ENCODE measurements at regions not wholly inside any gene's neighbourhood (a gene's known extent, or its start where the extent isn't known, plus 50 kb on each side); places are given as distances from the start of the nearest gene placed in this dataset.
"Not testable (repeated sequence)": the region's sequence is repeated elsewhere in the genome, so short reads cannot be mapped to it uniquely, and the experiment has no call there.

DNA sequence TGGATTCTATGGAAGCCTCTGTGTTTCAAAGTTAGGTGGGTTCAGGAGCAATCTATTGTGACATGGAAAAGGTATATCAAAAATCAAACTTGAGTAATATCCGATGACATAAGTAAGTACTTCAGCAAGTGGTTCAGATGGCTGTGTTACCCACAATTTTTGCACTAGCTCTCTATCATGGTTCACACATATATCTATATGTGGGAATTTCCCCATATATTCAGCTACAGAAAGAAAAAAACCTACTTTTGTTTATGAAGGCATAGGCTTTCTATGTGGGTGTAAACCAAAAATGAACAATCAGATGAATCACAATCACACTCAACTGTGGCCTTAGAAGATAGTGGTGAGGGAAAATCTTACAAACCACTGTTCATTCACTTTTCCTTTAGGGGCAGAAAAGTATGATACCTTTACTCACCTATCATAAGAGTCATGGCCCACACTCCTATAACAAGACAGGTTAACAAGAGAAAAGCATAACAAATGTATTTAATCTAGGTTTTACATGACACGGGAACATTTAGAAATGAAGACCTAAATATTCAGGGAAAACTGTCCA lies 449.6 kb upstream of the HTR1E start:
- Histone ChIP-seq H3K4me3 (ENCODE audit: low read length in 2 of 2) (no peak overlapping the region), H3K9me3 (ENCODE audit: control insufficient read depth in 2 of 2, low read length in 2 of 2) (no peaks in the 10 kb centered on the region), H3K9ac (ENCODE audit: low read length in 2 of 2) (no peak overlapping the region), H3K4me1 (ENCODE audit: control insufficient read depth, insufficient read depth, low read length) (no peaks in the 10 kb centered on the region), H3K27ac (ENCODE audit: low read length) (no peak overlapping the region), H3K27me3 (ENCODE audit: control insufficient read depth in 1 of 2, insufficient read depth in 2 of 2, low read length in 2 of 2) (no peaks in the 10 kb centered on the region), H3K36me3 (ENCODE audit: control insufficient read depth in 2 of 2, insufficient read depth in 2 of 2, low read length in 2 of 2) (no peaks in the 10 kb centered on the region)

DNA sequence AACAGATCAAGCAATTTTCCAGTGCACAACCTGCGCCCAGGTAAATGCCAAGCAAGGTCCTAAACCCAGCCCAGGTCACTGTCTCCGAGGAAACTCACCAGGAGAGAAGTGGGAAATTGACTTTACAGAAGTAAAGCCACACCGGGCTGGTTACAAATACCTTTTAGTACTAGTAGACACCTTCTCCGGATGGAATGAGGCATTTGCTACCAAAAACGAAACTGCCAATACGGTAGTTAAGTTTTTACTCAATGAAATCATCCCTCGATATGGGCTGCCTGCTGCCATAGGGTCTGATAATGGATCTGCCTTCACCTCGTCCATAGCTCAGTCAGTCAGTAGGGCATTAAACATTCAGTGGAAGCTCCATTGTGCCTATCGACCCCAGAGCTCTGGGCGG lies 459.0 kb upstream of the HTR1E start:
- H3K27me3 ChIP-seq (ENCODE audit: control insufficient read depth in 1 of 2, insufficient read depth in 2 of 2, low read length in 2 of 2); H3K4me3 ChIP-seq (ENCODE audit: low read length in 2 of 2); H3K27ac ChIP-seq (ENCODE audit: low read length); H3K9me3 ChIP-seq (ENCODE audit: control insufficient read depth in 2 of 2, low read length in 2 of 2); H3K4me1 ChIP-seq (ENCODE audit: control insufficient read depth, insufficient read depth, low read length); H3K9ac ChIP-seq (ENCODE audit: low read length in 2 of 2); H3K36me3 ChIP-seq (ENCODE audit: control insufficient read depth in 2 of 2, insufficient read depth in 2 of 2, low read length in 2 of 2): not testable (repeated sequence)

DNA sequence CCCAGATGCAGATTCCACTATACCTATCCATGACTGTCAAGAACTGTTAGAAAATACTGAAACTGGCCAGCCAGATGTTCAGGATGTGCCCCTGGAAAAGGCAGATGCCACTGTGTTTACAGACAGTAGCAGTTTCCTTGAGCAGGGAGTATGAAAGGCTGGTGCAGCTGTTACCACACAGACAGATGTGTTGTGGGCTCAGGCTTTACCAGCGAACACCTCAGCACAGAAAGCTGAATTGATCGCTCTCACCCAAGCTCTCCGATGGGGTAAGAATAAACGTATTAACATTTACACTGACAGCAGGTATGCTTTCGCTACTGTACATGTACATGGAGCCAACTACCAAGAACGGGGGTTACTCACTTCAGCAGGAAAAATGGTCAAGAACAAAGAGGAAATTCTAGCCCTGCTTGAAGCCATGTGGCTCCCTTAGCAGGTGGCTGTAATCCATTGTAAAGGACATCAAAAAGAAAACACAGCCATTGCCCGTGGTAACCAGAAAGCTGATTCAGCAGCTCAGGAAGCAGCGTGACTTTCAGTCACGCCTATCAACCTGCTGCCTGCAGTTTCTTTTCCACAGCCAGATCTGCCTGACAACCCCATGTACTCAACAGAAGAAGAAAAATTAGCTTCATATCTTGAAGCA lies 459.7 kb upstream of the HTR1E start:
- Histone ChIP-seq H3K4me1 (ENCODE audit: control insufficient read depth, insufficient read depth, low read length) (no peaks in the 10 kb centered on the region), H3K27ac (ENCODE audit: low read length) (no peak overlapping the region), H3K27me3 (ENCODE audit: control insufficient read depth in 1 of 2, insufficient read depth in 2 of 2, low read length in 2 of 2) (no peaks in the 10 kb centered on the region), H3K36me3 (ENCODE audit: control insufficient read depth in 2 of 2, insufficient read depth in 2 of 2, low read length in 2 of 2) (no peaks in the 10 kb centered on the region), H3K9ac (ENCODE audit: low read length in 2 of 2) (no peak overlapping the region), H3K9me3 (ENCODE audit: control insufficient read depth in 2 of 2, low read length in 2 of 2) (no peaks in the 10 kb centered on the region), H3K4me3 (ENCODE audit: low read length in 2 of 2) (no peak overlapping the region)

DNA sequence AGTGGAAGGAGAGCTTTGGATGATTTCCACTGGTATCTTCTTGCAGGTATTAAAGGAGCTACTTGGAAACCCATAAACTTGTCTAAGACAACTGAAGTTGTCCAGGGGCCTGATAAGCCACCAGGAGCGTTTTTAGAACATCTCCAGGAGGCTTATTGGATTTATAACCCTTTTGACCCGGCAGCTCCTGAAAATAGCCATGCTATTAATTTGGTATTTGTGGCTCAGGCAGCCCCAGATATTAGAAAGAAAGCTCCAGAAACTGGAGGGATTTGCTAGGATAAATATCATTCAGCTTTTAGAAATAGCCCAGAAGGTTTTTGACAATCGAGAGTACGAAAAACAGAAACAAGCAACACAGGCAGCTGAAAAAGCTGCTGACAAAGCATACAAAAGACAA lies 461.0 kb upstream of the HTR1E start:
- Histone ChIP-seq H3K4me1 (ENCODE audit: control insufficient read depth, insufficient read depth, low read length) (no peaks in the 10 kb centered on the region), H3K9ac (ENCODE audit: low read length in 2 of 2) (no peak overlapping the region), H3K36me3 (ENCODE audit: control insufficient read depth in 2 of 2, insufficient read depth in 2 of 2, low read length in 2 of 2) (no peaks in the 10 kb centered on the region)

DNA sequence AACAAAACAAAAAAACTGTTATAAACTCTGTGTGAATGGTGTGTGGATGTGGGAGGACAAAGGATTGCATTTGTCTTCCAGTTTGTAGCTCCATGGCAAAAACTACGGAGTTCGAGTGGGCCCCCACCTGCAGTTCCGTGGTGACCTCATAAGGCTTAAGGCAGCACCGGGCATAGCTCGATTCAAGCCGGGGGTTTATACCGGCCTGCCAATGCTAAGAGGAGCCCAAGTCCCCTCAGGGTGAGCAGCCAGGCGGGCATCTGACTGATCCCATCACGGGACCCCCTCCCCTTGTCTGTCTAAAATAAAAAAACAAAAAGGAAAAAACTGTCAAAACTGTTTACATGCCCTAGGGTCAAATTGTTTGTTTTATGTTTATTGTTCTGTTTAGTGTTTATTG lies 463.2 kb upstream of the HTR1E start:
- no peaks in the 10 kb centered on the region for H3K36me3 ChIP-seq (ENCODE audit: control insufficient read depth in 2 of 2, insufficient read depth in 2 of 2, low read length in 2 of 2)

More for the DNA sequence above, 461.0 kb upstream of the HTR1E start:
- H3K9me3 ChIP-seq (ENCODE audit: control insufficient read depth in 2 of 2, low read length in 2 of 2), result no peaks in the 10 kb centered on the region
- H3K27me3 ChIP-seq (ENCODE audit: control insufficient read depth in 1 of 2, insufficient read depth in 2 of 2, low read length in 2 of 2), result no peaks in the 10 kb centered on the region
- no peak overlapping the region for H3K27ac ChIP-seq (ENCODE audit: low read length)
- H3K4me3 ChIP-seq (ENCODE audit: low read length in 2 of 2), result no peak overlapping the region

DNA sequence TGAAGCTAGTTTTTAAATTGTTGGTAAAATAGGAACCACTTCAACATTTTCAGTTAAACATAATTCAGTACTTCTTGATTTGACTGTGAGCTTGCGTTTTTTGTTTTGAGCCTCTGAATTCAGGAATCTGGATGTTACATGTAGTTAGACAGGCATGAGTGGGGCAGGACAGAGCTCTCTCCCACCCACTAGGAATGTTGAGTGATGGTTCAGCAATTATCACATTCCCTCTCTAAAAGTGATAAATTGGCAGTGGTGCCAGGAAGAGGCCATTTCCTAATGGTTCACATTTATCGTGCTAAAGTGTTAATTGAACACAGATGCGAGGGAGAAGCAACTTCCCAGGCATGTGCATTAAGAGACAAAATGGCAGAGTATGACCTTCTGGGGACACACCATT lies 465.5 kb upstream of the HTR1E start:
- H3K4me3 ChIP-seq (ENCODE audit: low read length in 2 of 2), result no peak overlapping the region
- H3K9me3 ChIP-seq (ENCODE audit: control insufficient read depth in 2 of 2, low read length in 2 of 2), result no peaks in the 10 kb centered on the region
- H3K27ac ChIP-seq (ENCODE audit: low read length), result no peak overlapping the region
- no peaks in the 10 kb centered on the region for H3K4me1 ChIP-seq (ENCODE audit: control insufficient read depth, insufficient read depth, low read length)
- no peaks in the 10 kb centered on the region for H3K36me3 ChIP-seq (ENCODE audit: control insufficient read depth in 2 of 2, insufficient read depth in 2 of 2, low read length in 2 of 2)
- H3K27me3 ChIP-seq (ENCODE audit: control insufficient read depth in 1 of 2, insufficient read depth in 2 of 2, low read length in 2 of 2), result no peaks in the 10 kb centered on the region
- no peak overlapping the region for H3K9ac ChIP-seq (ENCODE audit: low read length in 2 of 2)

More for the DNA sequence above, 463.2 kb upstream of the HTR1E start:
- Histone ChIP-seq H3K27ac (ENCODE audit: low read length) (no peak overlapping the region), H3K27me3 (ENCODE audit: control insufficient read depth in 1 of 2, insufficient read depth in 2 of 2, low read length in 2 of 2) (no peaks in the 10 kb centered on the region), H3K4me3 (ENCODE audit: low read length in 2 of 2) (no peak overlapping the region), H3K9ac (ENCODE audit: low read length in 2 of 2) (no peak overlapping the region), H3K9me3 (ENCODE audit: control insufficient read depth in 2 of 2, low read length in 2 of 2) (no peaks in the 10 kb centered on the region), H3K4me1 (ENCODE audit: control insufficient read depth, insufficient read depth, low read length) (no peaks in the 10 kb centered on the region)

DNA sequence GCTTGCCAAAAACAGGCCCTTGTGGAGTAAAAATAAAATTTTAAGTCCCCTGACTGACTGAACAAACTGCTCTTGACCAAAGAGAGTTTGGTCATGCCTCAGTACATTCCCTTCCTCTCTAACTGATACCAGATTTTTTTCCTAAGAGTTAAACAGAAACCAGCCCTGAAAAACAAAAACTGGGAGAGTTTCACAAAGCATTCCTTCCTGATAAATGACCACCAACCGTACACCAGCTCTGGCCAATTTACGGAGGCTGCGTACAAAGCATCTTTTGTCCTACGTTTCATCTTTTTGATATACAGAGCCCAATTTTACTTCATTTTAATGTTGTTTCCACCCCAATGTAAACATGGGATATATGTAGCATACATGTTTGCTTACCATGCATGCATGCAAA lies 477.4 kb upstream of the HTR1E start:
- no peaks in the 10 kb centered on the region for H3K4me1 ChIP-seq (ENCODE audit: control insufficient read depth, insufficient read depth, low read length)
- H3K4me3 ChIP-seq (ENCODE audit: low read length in 2 of 2), result no peak overlapping the region
- no peak overlapping the region for H3K27ac ChIP-seq (ENCODE audit: low read length)
- H3K9ac ChIP-seq (ENCODE audit: low read length in 2 of 2), result no peak overlapping the region
- no peaks in the 10 kb centered on the region for H3K9me3 ChIP-seq (ENCODE audit: control insufficient read depth in 2 of 2, low read length in 2 of 2)
- no peaks in the 10 kb centered on the region for H3K27me3 ChIP-seq (ENCODE audit: control insufficient read depth in 1 of 2, insufficient read depth in 2 of 2, low read length in 2 of 2)
- no peaks in the 10 kb centered on the region for H3K36me3 ChIP-seq (ENCODE audit: control insufficient read depth in 2 of 2, insufficient read depth in 2 of 2, low read length in 2 of 2)

DNA sequence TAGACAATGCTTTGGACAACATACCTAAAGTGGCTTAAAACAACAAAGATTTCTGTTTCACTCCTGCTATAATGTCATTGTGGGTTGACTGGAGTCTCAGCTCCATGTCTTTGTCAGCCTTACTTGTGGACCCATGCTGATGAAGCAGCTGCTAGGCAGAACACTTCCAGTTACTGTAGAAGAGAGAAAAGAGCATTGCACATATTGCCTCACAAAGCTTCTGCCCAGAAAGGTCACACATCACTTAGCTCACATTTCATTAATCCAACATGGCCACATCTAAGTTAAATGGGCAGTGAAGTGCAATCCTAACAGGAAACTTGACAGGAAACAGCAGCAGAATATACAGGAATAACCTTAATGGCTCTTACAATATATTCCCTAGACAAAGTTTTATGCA lies 480.5 kb upstream of the HTR1E start:
- Histone ChIP-seq H3K4me3 (ENCODE audit: low read length in 2 of 2) (no peak overlapping the region), H3K27ac (ENCODE audit: low read length) (no peak overlapping the region), H3K9me3 (ENCODE audit: control insufficient read depth in 2 of 2, low read length in 2 of 2) (no peaks in the 10 kb centered on the region), H3K27me3 (ENCODE audit: control insufficient read depth in 1 of 2, insufficient read depth in 2 of 2, low read length in 2 of 2) (no peaks in the 10 kb centered on the region), H3K9ac (ENCODE audit: low read length in 2 of 2) (no peak overlapping the region), H3K36me3 (ENCODE audit: control insufficient read depth in 2 of 2, insufficient read depth in 2 of 2, low read length in 2 of 2) (no peaks in the 10 kb centered on the region), H3K4me1 (ENCODE audit: control insufficient read depth, insufficient read depth, low read length) (no peaks in the 10 kb centered on the region)

DNA sequence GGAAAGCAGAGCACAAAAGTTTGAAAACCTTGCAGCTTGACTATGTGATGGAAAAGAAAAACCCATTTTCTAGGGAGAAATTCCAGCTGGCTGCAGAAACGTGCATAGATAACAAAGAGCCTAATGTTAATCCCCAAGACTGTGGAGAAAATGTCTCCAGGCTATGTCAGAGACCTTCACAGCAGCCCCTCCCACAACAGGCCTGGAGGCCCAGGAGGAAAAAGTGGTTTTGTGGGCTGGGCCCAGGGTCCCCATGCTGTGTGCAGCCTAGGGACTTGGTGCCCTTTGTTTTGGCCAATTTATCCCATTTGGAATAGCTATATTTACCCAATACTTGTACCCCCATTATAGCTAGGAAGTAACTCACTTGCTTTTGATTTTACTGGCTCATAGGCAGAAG lies 484.1 kb upstream of the HTR1E start:
- no peak overlapping the region for H3K27ac ChIP-seq (ENCODE audit: low read length)
- no peaks in the 10 kb centered on the region for H3K36me3 ChIP-seq (ENCODE audit: control insufficient read depth in 2 of 2, insufficient read depth in 2 of 2, low read length in 2 of 2)
- no peaks in the 10 kb centered on the region for H3K4me1 ChIP-seq (ENCODE audit: control insufficient read depth, insufficient read depth, low read length)
- no peaks in the 10 kb centered on the region for H3K27me3 ChIP-seq (ENCODE audit: control insufficient read depth in 1 of 2, insufficient read depth in 2 of 2, low read length in 2 of 2)
- H3K9ac ChIP-seq (ENCODE audit: low read length in 2 of 2), result no peak overlapping the region
- no peak overlapping the region for H3K4me3 ChIP-seq (ENCODE audit: low read length in 2 of 2)
- H3K9me3 ChIP-seq (ENCODE audit: control insufficient read depth in 2 of 2, low read length in 2 of 2), result no peaks in the 10 kb centered on the region

DNA sequence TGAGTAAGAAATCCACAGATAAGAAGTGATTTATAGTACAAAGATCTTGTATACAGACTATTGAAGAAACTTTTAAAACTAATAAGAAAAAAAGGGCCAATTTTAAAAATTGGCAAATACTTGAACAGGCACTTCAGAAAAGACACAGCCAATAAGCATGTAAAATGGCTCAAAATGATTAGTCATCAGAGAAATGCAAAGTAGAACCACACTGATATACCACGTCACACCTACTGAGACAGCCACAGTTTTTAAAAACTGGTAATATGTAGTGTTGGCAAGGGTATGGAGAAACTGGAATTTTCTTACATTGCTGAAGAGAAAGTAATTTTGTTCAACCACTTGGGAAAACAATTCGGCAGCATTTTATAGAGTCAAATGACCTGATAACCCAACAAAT lies 488.9 kb upstream of the HTR1E start:
- no peaks in the 10 kb centered on the region for H3K9me3 ChIP-seq (ENCODE audit: control insufficient read depth in 2 of 2, low read length in 2 of 2)
- H3K4me3 ChIP-seq (ENCODE audit: low read length in 2 of 2), result no peak overlapping the region
- no peaks in the 10 kb centered on the region for H3K36me3 ChIP-seq (ENCODE audit: control insufficient read depth in 2 of 2, insufficient read depth in 2 of 2, low read length in 2 of 2)
- no peaks in the 10 kb centered on the region for H3K27me3 ChIP-seq (ENCODE audit: control insufficient read depth in 1 of 2, insufficient read depth in 2 of 2, low read length in 2 of 2)
- H3K9ac ChIP-seq (ENCODE audit: low read length in 2 of 2), result no peak overlapping the region
- no peak overlapping the region for H3K27ac ChIP-seq (ENCODE audit: low read length)
- H3K4me1 ChIP-seq (ENCODE audit: control insufficient read depth, insufficient read depth, low read length), result no peaks in the 10 kb centered on the region

DNA sequence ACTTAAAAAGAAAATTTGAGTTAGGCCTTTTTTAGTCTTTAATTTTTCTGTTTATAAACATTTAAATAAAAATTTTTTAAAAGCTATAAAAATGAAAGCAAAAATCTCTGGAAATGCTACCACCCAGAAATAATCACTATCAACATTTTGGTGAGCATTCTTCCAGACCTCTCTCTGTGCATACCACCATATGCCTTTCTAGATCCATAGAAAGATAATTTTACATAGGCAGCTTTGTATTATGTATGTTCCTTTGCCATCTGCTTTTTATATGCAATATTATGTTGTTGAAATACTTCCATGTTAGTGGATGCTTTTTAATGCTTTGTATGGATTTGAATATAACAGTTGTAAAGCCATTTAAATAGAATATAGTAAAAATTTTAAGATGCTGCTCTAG lies 496.7 kb upstream of the HTR1E start:
- H3K9me3 ChIP-seq (ENCODE audit: control insufficient read depth in 2 of 2, low read length in 2 of 2), result no peaks in the 10 kb centered on the region
- H3K27me3 ChIP-seq (ENCODE audit: control insufficient read depth in 1 of 2, insufficient read depth in 2 of 2, low read length in 2 of 2), result no peaks in the 10 kb centered on the region
- no peaks in the 10 kb centered on the region for H3K4me1 ChIP-seq (ENCODE audit: control insufficient read depth, insufficient read depth, low read length)
- no peak overlapping the region for H3K27ac ChIP-seq (ENCODE audit: low read length)
- no peaks in the 10 kb centered on the region for H3K36me3 ChIP-seq (ENCODE audit: control insufficient read depth in 2 of 2, insufficient read depth in 2 of 2, low read length in 2 of 2)
- no peak overlapping the region for H3K9ac ChIP-seq (ENCODE audit: low read length in 2 of 2)
- no peak overlapping the region for H3K4me3 ChIP-seq (ENCODE audit: low read length in 2 of 2)
